Neural crest cell (in vitro differentiated cells): ENCODE measurements at regions not wholly inside any gene's neighbourhood (a gene's known extent, or its start where the extent isn't known, plus 50 kb on each side); places are given as distances from the start of the nearest gene placed in this dataset.

ENCODE experiments used
- DNase-seq: peaks from one replicate; pipeline ENCODE4 v3.0.0; 2021; ENCODE audit warnings: low read depth, mixed read lengths, low spot score
- H3K27ac Mint-ChIP-seq: one replicate; pipeline ENCODE4 v1.8.0; 2021; ENCODE audit warnings: mild to moderate bottlenecking, mixed read lengths; ENCODE audit not compliant: unreplicated experiment
- H3K27me3 Mint-ChIP-seq: 2 replicates; pipeline ENCODE4 v1.8.0; 2021; ENCODE audit warnings: low read depth, mild to moderate bottlenecking, mixed read lengths
- H3K36me3 Mint-ChIP-seq: 2 replicates; pipeline ENCODE4 v1.8.0; 2021; ENCODE audit warnings: low read depth, mild to moderate bottlenecking, mixed read lengths
- H3K4me1 Mint-ChIP-seq: 2 replicates; pipeline ENCODE4 v1.8.0; 2021; ENCODE audit warnings: mixed read lengths
- H3K4me3 Mint-ChIP-seq: one replicate; pipeline ENCODE4 v1.8.0; 2021; ENCODE audit warnings: mild to moderate bottlenecking, mixed read lengths
- H3K9me3 Mint-ChIP-seq: 2 replicates; pipeline ENCODE4 v1.8.0; 2021; ENCODE audit warnings: mixed read lengths
- CTCF ChIP-seq: fragments of 200-600 bp; sonication (generic); conservative IDR thresholded peaks from 2 replicates; pipeline ENCODE4 v1.5.0; 2021; ENCODE audit warnings: antibody characterized with exemption, mild to moderate bottlenecking

DNA sequence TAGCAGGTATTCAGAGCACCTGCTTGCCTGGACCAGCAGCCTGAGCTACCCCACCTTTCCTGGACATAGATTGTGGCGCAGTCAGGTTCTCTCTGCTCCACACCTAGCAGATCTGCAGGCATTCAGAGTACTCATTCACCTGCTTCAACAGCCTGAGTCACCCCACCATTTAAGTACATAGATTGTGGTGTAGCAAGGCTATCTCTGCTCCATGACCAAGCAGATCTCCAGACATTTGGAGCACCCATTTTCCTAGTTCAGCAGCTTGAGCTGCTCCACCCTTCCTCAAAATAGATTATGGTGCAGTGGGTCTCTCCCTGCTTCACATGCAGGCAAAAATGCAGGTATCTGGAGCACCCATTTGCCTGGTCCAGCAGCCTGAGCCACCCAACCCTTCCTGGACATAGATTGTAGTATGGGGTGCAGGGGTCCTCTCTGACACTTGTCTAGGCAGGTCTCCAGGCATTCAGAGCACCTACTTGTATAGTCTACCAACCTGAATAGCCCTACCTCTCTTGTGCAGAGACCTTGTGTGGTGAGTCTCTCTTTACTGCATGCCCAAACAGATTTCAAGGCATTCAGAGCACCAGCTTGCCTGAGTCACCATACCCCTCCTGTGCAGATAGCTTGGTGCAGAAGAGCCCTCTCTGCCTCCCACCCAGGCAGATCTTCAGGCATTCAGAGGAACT, 466.0 kb upstream of the THBS1 start:
- no peak for TF ChIP-seq CTCF
- Mint-ChIP-seq H3K9me3 (peaks cover 13% of the 10 kb centered on the region), H3K36me3 (peaks cover 7% of the 10 kb centered on the region), H3K27ac (no peak overlapping the region), H3K27me3 (no peaks in the 10 kb centered on the region), H3K4me1 (peaks cover 6% of the 10 kb centered on the region), H3K4me3 (no peak overlapping the region)
- DNase-seq: no peak

DNA sequence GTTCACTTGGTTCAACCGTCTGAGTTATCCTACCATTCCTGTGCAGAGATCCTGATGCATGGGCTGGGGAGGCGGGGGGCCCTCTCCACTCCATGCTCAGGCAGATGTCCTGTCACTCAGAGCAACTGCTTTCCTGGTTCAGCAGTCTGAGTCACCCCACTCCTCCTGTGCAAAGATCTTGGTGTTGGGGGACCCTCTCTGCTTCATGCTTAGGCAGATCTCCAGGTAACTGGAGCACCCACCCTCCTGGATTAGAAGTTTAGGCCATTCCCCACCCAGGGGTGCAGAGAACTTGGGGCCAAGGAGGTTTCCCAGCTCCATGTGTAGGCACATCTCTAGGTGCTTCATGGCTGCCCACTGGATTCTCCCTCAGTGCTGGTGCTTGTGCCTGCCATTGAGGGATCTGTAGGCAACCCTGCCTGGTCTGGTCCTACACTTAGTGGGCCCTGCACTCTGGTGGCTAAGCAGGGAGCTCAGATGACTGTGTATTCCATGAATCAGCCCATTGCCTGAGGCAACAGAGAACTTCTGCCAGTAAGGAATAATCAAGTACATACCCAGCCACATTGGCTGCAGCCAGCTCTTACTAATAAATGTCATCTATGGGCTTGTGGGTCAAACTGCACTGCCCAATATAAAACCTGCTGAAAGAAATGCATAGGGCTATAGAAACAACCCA, 465.4 kb upstream of the THBS1 start:
- Mint-ChIP-seq H3K4me3 (no peak overlapping the region), H3K36me3 (peaks cover 7% of the 10 kb centered on the region), H3K4me1 (peaks cover 6% of the 10 kb centered on the region), H3K27me3 (no peaks in the 10 kb centered on the region), H3K9me3 (peaks cover 10% of the 10 kb centered on the region), H3K27ac (no peak overlapping the region)
- no peak for DNase-seq
- TF ChIP-seq CTCF: no peak

DNA sequence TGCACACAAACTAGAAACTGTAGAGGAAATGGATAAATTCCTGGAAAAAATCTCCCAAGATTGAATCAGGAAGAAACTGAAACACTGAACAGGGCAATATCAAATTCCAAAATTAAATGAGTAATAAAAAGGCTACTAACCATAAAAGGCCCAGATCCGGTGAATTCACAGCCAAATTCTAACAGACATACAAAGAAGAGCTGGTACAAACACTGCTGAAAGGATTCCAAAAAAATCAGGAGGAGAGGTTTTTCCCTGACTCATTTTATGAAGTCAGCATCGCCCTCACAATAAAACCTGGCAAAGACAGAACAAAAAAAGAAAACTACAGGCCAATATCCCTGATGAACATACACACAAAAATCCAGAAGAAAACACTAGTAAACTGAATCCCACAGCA, 462.4 kb upstream of the THBS1 start:
- no peak for DNase-seq
- H3K9me3 Mint-ChIP-seq: peaks cover 9% of the 10 kb centered on the region
- H3K27me3 Mint-ChIP-seq: no peaks in the 10 kb centered on the region
- peaks cover 2% of the 10 kb centered on the region for H3K4me1 Mint-ChIP-seq
- no peak overlapping the region for H3K27ac Mint-ChIP-seq
- peaks cover 7% of the 10 kb centered on the region for H3K36me3 Mint-ChIP-seq
- H3K4me3 Mint-ChIP-seq: no peak overlapping the region
- TF ChIP-seq CTCF: no peak

GRCh38 chr15:39124155-39124552, 456.7 kb upstream of the THBS1 start:
- H3K27ac Mint-ChIP-seq: no peak overlapping the region

GRCh38 chr15:39124553-39125171, 456.2 kb upstream of the THBS1 start:
- Mint-ChIP-seq H3K27me3 (no peaks in the 10 kb centered on the region), H3K9me3 (no peaks in the 10 kb centered on the region), H3K4me3 (no peak overlapping the region), H3K36me3 (no peaks in the 10 kb centered on the region), H3K27ac (no peak overlapping the region), H3K4me1 (peaks cover 6% of the 10 kb centered on the region)
- TF ChIP-seq CTCF: no peak
- DNase-seq: no peak

More at GRCh38 chr15:39124155-39124552, 456.7 kb upstream of the THBS1 start:
- TF ChIP-seq CTCF: no peak
- peaks cover 6% of the 10 kb centered on the region for H3K4me1 Mint-ChIP-seq
- no peaks in the 10 kb centered on the region for H3K27me3 Mint-ChIP-seq
- DNase-seq: no peak
- no peaks in the 10 kb centered on the region for H3K36me3 Mint-ChIP-seq
- no peak overlapping the region for H3K4me3 Mint-ChIP-seq
- H3K9me3 Mint-ChIP-seq: no peaks in the 10 kb centered on the region
